Suprapubic skin (tissue), 4 donors: ENCODE measurements at regions not wholly inside any gene's neighbourhood (a gene's known extent, or its start where the extent isn't known, plus 50 kb on each side); places are given as distances from the start of the nearest gene placed in this dataset.

Source experiments
- DNase-seq, 2 donors: peaks; one replicate each; pipeline ENCODE4 v3.0.0-alpha.2; 2019; ENCODE audit warnings: low spot score in 2 of 2
- H3K27ac ChIP-seq: fragments of 200-600 bp; sonication (generic); one replicate; pipeline ENCODE4 v1.5.1; 2019
- H3K27me3 ChIP-seq: fragments of 200-600 bp; sonication (generic); one replicate; pipeline ENCODE4 v1.5.1; 2019
- H3K36me3 ChIP-seq: fragments of 200-600 bp; sonication (generic); one replicate; pipeline ENCODE4 v1.5.1; 2019
- H3K4me1 ChIP-seq: fragments of 200-600 bp; sonication (generic); one replicate; pipeline ENCODE4 v1.5.1; 2019
- H3K4me3 ChIP-seq: fragments of 200-600 bp; sonication (generic); one replicate; pipeline ENCODE4 v1.5.1; 2019; ENCODE audit warnings: mild to moderate bottlenecking
- H3K9me3 ChIP-seq: fragments of 200-600 bp; sonication (generic); one replicate; pipeline ENCODE4 v1.5.1; 2019
- CTCF ChIP-seq, 2 donors: fragments of 200-600 bp in 1 of 2; fragments of 450-650 bp in 1 of 2; sonication (generic) in 1 of 2; IDR thresholded peaks; one replicate each; pipeline ENCODE4 v1.5.1; 2016 to 2019; ENCODE audit warnings: antibody characterized with exemption in 2 of 2, mild to moderate bottlenecking in 1 of 2, moderate library complexity in 1 of 2
- EP300 ChIP-seq: sonication (generic); formaldehyde crosslinking; IDR thresholded peaks from one replicate; pipeline ENCODE4 v1.6.1; 2017; ENCODE audit warnings: antibody characterized with exemption
- POLR2A ChIP-seq, 2 donors: fragments of 450-650 bp; IDR thresholded peaks; one replicate each; pipeline ENCODE4 v1.6.1; 2017; ENCODE audit warnings: antibody characterized with exemption in 2 of 2, mild to moderate bottlenecking in 2 of 2, moderate library complexity in 2 of 2
- POLR2AphosphoS5 ChIP-seq, 3 donors: sonication (generic); formaldehyde crosslinking; IDR thresholded peaks; one replicate each; pipeline ENCODE4 v1.6.1; 2017; ENCODE audit warnings: antibody characterized with exemption in 3 of 3
- WGBS: methylation state at CpG from one replicate; pipeline ENCODE4 v1.1.5; 2018; 5-methylcytosine and 5-hydroxymethylcytosine counted together

GRCh38 chr7:136259074-136259473 is 281.9 kb upstream of the MTPN start:
- Histone ChIP-seq H3K36me3 (no peaks in the 10 kb centered on the region), H3K27ac (no peak overlapping the region), H3K9me3 (peaks cover 9% of the 10 kb centered on the region), H3K4me1 (no peaks in the 10 kb centered on the region), H3K27me3 (no peaks in the 10 kb centered on the region), H3K4me3 (no peak overlapping the region)
- DNase-seq = no peak
- no peak for TF ChIP-seq POLR2A (IDR thresholded peaks at IDR 0.05)
- no peak for TF ChIP-seq POLR2AphosphoS5 (IDR thresholded peaks at IDR 0.05)
- no peak for TF ChIP-seq EP300
- no peak for TF ChIP-seq CTCF (IDR thresholded peaks at IDR 0.05)
- 92% methylated on average over 4 of the region's 4 CpGs for WGBS

GRCh38 chr7:136256491-136256890 is 279.3 kb upstream of the MTPN start:
- Histone ChIP-seq H3K27ac (no peak overlapping the region), H3K4me1 (no peaks in the 10 kb centered on the region), H3K9me3 (peaks cover 6% of the 10 kb centered on the region), H3K4me3 (no peak overlapping the region), H3K36me3 (no peaks in the 10 kb centered on the region), H3K27me3 (no peaks in the 10 kb centered on the region)
- TF ChIP-seq EP300 = no peak
- TF ChIP-seq CTCF (IDR thresholded peaks at IDR 0.05) = no peak
- TF ChIP-seq POLR2AphosphoS5 (IDR thresholded peaks at IDR 0.05) = no peak
- 73% methylated on average over 3 of the region's 3 CpGs for WGBS
- DNase-seq = no peak

GRCh38 chr7:136254148-136254547 is 277.0 kb upstream of the MTPN start:
- H3K9me3 ChIP-seq = peaks cover 2% of the 10 kb centered on the region
- no peaks in the 10 kb centered on the region for H3K36me3 ChIP-seq
- H3K27ac ChIP-seq = no peak overlapping the region
- DNase-seq = no peak
- no peak overlapping the region for H3K4me3 ChIP-seq
- WGBS = 61% methylated on average over 6 of the region's 6 CpGs
- H3K27me3 ChIP-seq = no peaks in the 10 kb centered on the region
- TF ChIP-seq CTCF (IDR thresholded peaks at IDR 0.05) = no peak
- no peak for TF ChIP-seq POLR2AphosphoS5 (IDR thresholded peaks at IDR 0.05)
- TF ChIP-seq POLR2A (IDR thresholded peaks at IDR 0.05) = no peak
- TF ChIP-seq EP300 = no peak
- no peaks in the 10 kb centered on the region for H3K4me1 ChIP-seq

GRCh38 chr7:136251826-136252225 is 274.7 kb upstream of the MTPN start:
- Histone ChIP-seq H3K36me3 (no peaks in the 10 kb centered on the region), H3K4me3 (no peak overlapping the region), H3K27ac (no peak overlapping the region), H3K9me3 (peaks cover 2% of the 10 kb centered on the region), H3K4me1 (no peaks in the 10 kb centered on the region), H3K27me3 (no peaks in the 10 kb centered on the region)
- DNase-seq = no peak
- TF ChIP-seq POLR2A (IDR thresholded peaks at IDR 0.05) (no peak), EP300 (no peak), POLR2AphosphoS5 (IDR thresholded peaks at IDR 0.05) (no peak), CTCF (IDR thresholded peaks at IDR 0.05) (no peak)
- WGBS = 63% methylated on average over 3 of the region's 3 CpGs

- peaks cover 2% of the 10 kb centered on the region for H3K9me3 ChIP-seq
- no peak overlapping the region for H3K27ac ChIP-seq
- no peaks in the 10 kb centered on the region for H3K4me1 ChIP-seq
- DNase-seq = no peak
- H3K4me3 ChIP-seq = no peak overlapping the region
- 41% methylated on average over 1 of the region's 1 CpG for WGBS
- H3K36me3 ChIP-seq = no peaks in the 10 kb centered on the region
- TF ChIP-seq POLR2AphosphoS5 (IDR thresholded peaks at IDR 0.05) (no peak), EP300 (no peak), POLR2A (IDR thresholded peaks at IDR 0.05) (no peak), CTCF (IDR thresholded peaks at IDR 0.05) (no peak)
- no peaks in the 10 kb centered on the region for H3K27me3 ChIP-seq
Observed at GRCh38 chr7:136247211-136247610, 270.1 kb upstream of the MTPN start.
